RWPE2 (cell line): ENCODE measurements at regions not wholly inside any gene's neighbourhood (a gene's known extent, or its start where the extent isn't known, plus 50 kb on each side); places are given as distances from the start of the nearest gene placed in this dataset.
A peak's percentile ranks its signal among the peaks of the same experiment; 100 is the strongest.
"Not testable (repeated sequence)": the region's sequence is repeated elsewhere in the genome, so short reads cannot be mapped to it uniquely, and the experiment has no call there.

ENCODE experiments used
- ATAC-seq: fragments of 200-7000 bp; cut with Tn5 transposase; 3 replicates; pipeline ENCODE4 v1.9.1; 2021; ENCODE audit warnings: low read depth
- DNase-seq: peaks from one replicate; pipeline ENCODE4 v3.0.0-alpha.2; 2020; ENCODE audit warnings: low spot score
- H3K27ac ChIP-seq: fragments of 450-650 bp; 2 replicates; pipeline ENCODE4 v1.5.1; 2017; ENCODE audit warnings: mild to moderate bottlenecking; ENCODE audit not compliant: poor library complexity, severe bottlenecking
- H3K27me3 ChIP-seq: fragments of 250-450 bp; sonication (Bioruptor Pico); 2 replicates; pipeline ENCODE4 v1.5.1; 2021; ENCODE audit warnings: mild to moderate bottlenecking, moderate library complexity; ENCODE audit not compliant: insufficient read depth, poor library complexity, severe bottlenecking
- H3K36me3 ChIP-seq: fragments of 250-450 bp; sonication (Bioruptor Pico); 2 replicates; pipeline ENCODE4 v1.5.1; 2020; ENCODE audit warnings: low read depth, mild to moderate bottlenecking, moderate library complexity
- H3K4me1 ChIP-seq: fragments of 250-450 bp; sonication (Bioruptor Pico); 2 replicates; pipeline ENCODE4 v1.5.1; 2021; ENCODE audit warnings: mild to moderate bottlenecking, moderate library complexity; ENCODE audit not compliant: insufficient read depth, poor library complexity, severe bottlenecking
- H3K4me3 ChIP-seq: fragments of 250-450 bp; sonication (Bioruptor Pico); 2 replicates; pipeline ENCODE4 v1.5.1; 2021; ENCODE audit warnings: mild to moderate bottlenecking, moderate library complexity; ENCODE audit not compliant: severe bottlenecking
- H3K9me3 ChIP-seq: fragments of 250-450 bp; sonication (Bioruptor Pico); 2 replicates; pipeline ENCODE4 v1.5.1; 2021; ENCODE audit warnings: mild to moderate bottlenecking, moderate library complexity; ENCODE audit not compliant: severe bottlenecking
- TF ChIP-seq, protein P1 (sequence below): fragments of 450-650 bp; IDR thresholded peaks from one replicate; pipeline ENCODE4 v1.5.1; 2017; ENCODE audit warnings: mild to moderate bottlenecking, moderate library complexity; ENCODE audit not compliant: poor library complexity, severe bottlenecking

DNA sequence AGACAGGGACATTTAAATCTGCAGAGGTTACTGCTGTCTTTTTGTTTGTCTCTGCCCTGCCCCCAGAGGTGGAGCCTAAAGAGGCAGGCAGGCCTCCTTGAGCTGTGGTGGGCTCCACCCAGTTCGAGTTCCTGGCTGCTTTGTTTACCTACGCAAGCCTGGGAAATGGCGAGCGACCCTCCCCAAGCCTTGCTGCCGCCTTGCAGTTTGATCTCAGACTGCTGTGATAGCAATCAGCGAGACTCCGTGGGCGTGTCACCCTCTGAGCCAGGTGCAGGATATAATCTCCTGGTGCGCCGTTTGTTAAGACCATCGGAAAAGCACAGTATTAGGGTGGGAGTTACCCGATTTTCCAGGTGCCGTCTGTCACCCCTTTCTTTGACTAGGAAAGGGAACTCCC is 93.3 kb downstream of the ANKRD30BL start:
- not testable (repeated sequence) for DNase-seq, H3K4me1 ChIP-seq, H3K27me3 ChIP-seq, H3K27ac ChIP-seq, H3K36me3 ChIP-seq, H3K9me3 ChIP-seq, H3K4me3 ChIP-seq, ATAC-seq

DNA sequence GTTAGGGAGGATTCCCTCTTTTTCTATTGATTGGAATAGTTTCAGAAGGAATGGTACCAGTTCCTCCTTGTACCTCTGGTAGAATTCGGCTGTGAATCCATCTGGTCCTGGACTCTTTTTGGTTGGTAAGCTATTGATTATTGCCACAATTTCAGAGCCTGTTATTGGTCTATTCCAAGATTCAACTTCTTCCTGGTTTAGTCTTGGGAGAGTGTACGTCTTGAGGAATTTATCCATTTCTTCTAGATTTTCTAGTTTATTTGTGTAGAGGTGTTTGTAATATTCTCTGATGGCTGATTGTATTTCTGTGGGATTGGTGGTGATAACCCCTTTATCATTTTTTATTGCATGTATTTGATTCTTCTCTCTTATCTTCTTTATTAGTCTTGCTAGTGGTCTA is 96.4 kb downstream of the ANKRD30BL start:
- H3K27me3 ChIP-seq, DNase-seq, H3K36me3 ChIP-seq, ATAC-seq, H3K27ac ChIP-seq, H3K4me1 ChIP-seq, H3K4me3 ChIP-seq, H3K9me3 ChIP-seq: not testable (repeated sequence)

DNA sequence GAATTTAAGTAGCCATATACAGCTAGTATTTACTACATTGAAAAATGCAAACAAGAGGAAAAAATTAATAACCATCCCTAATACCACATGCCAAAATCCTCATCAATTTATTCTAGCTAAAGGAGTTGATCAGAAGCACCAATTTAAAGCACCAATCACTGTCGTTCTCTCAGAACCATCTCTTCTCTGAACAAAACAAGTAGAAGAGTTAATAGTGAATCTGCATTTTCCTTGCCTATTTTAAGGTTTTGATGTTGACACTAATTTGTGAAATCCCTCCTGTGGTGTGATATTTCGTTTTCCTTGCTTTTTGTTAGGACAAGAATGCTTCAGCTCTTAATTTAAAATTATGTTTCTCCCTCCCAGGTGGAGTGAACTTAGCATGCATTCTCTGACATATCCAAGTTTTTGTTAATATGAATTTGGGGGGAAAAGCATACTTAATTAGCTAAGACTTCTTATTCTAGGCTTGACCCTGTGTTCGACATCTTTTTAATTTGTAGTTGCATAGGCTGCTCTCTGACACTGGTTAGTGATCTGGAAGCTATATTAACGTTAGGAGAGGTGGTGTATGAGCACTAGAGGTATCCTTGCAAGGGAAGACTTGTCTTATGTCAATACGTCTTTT is 122.0 kb downstream of the ANKRD30BL start:
- H3K27ac ChIP-seq, ATAC-seq, H3K4me3 ChIP-seq, H3K4me1 ChIP-seq, DNase-seq, H3K9me3 ChIP-seq, H3K36me3 ChIP-seq: not testable (repeated sequence)
- H3K27me3 ChIP-seq, result peaks cover 43% of the 10 kb centered on the region

DNA sequence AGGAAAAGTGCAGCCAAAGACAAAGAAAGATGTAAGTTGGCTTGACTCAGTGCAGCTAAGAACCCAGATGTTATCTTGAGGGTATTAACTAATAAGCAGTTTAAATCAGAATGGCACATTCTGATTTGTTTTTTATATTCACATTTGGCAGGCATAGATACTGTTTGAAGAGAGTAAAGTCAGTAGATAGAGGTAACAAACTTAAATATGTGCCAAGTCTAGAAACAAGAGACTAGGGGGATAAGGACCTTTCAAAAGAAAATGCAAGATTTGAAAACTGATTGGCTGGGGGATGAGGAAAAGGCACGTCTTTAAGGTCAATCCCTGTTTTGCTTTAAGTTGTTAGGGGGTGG is 122.9 kb downstream of the ANKRD30BL start:
- not testable (repeated sequence) for ATAC-seq, H3K4me3 ChIP-seq, H3K9me3 ChIP-seq, H3K36me3 ChIP-seq, H3K4me1 ChIP-seq, DNase-seq, H3K27ac ChIP-seq
- H3K27me3 ChIP-seq, result peaks cover 43% of the 10 kb centered on the region

DNA sequence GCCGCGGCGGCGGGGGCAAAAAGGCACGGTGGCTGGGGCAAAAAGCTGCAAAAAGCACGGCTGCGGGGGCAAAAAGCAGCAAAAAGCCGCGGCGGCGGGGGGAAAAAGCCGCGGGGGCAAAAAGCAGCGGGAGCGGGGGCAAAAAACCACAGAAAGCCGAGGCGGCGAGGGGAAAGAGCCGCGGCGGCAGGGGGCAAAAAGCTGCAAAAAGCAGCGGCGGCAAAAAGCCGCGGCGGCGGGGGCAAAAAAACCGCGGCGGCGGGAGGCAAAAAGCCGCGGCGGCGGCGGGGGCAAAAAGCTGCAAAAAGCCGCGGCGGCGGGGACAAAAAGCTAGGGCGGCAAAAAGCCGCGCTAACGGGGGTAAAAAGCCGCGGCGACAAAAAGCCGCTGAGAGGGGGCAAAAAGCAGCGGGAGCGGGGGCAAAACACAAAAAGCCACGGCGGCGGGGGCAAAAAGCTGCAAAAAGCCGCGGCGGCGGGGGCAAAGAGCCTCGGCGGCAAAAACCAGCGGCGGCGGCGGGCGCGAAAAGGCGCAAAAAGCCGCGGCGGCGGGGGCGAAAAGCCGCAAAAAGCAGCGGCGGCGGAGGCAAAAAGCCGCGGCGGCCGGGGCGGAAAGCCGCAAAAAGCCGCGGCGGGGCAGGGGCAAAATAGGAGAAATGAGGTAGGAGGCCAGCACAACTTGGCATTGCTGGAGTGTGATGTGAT is 123.4 kb downstream of the ANKRD30BL start:
- DNase-seq (no peak), ATAC-seq (no peak)
- Histone ChIP-seq H3K36me3 (no peaks in the 10 kb centered on the region), H3K4me3 (no peak overlapping the region), H3K9me3 (no peaks in the 10 kb centered on the region), H3K4me1 (no peaks in the 10 kb centered on the region), H3K27ac (no peak overlapping the region), H3K27me3 (peaks cover 43% of the 10 kb centered on the region)
- TF ChIP-seq, protein P1, sequence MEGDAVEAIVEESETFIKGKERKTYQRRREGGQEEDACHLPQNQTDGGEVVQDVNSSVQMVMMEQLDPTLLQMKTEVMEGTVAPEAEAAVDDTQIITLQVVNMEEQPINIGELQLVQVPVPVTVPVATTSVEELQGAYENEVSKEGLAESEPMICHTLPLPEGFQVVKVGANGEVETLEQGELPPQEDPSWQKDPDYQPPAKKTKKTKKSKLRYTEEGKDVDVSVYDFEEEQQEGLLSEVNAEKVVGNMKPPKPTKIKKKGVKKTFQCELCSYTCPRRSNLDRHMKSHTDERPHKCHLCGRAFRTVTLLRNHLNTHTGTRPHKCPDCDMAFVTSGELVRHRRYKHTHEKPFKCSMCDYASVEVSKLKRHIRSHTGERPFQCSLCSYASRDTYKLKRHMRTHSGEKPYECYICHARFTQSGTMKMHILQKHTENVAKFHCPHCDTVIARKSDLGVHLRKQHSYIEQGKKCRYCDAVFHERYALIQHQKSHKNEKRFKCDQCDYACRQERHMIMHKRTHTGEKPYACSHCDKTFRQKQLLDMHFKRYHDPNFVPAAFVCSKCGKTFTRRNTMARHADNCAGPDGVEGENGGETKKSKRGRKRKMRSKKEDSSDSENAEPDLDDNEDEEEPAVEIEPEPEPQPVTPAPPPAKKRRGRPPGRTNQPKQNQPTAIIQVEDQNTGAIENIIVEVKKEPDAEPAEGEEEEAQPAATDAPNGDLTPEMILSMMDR, result no peak

DNA sequence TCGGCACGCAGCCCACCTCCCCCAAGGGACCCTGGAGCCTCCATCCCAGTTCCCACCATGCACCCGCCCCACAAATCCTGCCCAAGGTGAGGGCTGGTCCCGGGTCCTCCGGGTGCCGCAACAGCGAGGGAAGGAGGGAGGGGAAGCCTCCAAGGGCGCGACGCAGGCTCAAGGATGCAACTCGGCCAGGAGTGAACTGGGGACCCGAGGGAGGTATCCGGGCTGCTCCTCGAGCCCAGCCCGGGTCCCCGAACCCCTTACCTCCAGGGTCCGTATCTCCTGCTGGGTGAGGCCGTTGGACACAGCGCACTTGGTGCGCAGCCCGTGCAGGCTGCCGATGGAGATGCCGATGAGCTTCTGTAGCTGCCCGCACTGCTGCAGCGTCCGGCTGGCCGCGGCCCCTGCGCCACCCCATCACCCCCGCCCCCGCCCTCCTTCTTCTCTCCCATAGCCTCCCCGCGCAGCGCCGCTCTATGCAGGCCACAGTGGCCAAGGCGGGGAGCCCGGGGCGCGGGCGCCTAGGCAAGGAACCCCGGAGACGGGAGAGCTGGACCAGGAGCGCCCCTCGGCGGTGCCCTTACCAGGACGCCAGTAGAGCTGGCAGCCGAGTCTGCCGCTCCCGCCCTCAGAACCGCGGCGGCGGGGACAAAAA is 124.1 kb downstream of the ANKRD30BL start:
- no peaks in the 10 kb centered on the region for H3K9me3 ChIP-seq
- H3K4me3 ChIP-seq, result no peak overlapping the region
- TF ChIP-seq, protein P1, result no peak
- H3K27me3 ChIP-seq, result peaks cover 43% of the 10 kb centered on the region
- ATAC-seq, result no peak
- H3K4me1 ChIP-seq, result no peaks in the 10 kb centered on the region
- H3K27ac ChIP-seq, result no peak overlapping the region
- H3K36me3 ChIP-seq, result no peaks in the 10 kb centered on the region
- DNase-seq, result peak; percentile 40
